Neural crest cell (in vitro differentiated cells): ENCODE measurements at regions not wholly inside any gene's neighbourhood (a gene's known extent, or its start where the extent isn't known, plus 50 kb on each side); places are given as distances from the start of the nearest gene placed in this dataset.
"Not testable (repeated sequence)": the region's sequence is repeated elsewhere in the genome, so short reads cannot be mapped to it uniquely, and the experiment has no call there.

Source experiments
- DNase-seq: peaks from one replicate; pipeline ENCODE4 v3.0.0; 2021; ENCODE audit warnings: low read depth, mixed read lengths, low spot score
- H3K27ac Mint-ChIP-seq: one replicate; pipeline ENCODE4 v1.8.0; 2021; ENCODE audit warnings: mild to moderate bottlenecking, mixed read lengths; ENCODE audit not compliant: unreplicated experiment
- H3K27me3 Mint-ChIP-seq: 2 replicates; pipeline ENCODE4 v1.8.0; 2021; ENCODE audit warnings: low read depth, mild to moderate bottlenecking, mixed read lengths
- H3K36me3 Mint-ChIP-seq: 2 replicates; pipeline ENCODE4 v1.8.0; 2021; ENCODE audit warnings: low read depth, mild to moderate bottlenecking, mixed read lengths
- H3K4me1 Mint-ChIP-seq: 2 replicates; pipeline ENCODE4 v1.8.0; 2021; ENCODE audit warnings: mixed read lengths
- H3K4me3 Mint-ChIP-seq: one replicate; pipeline ENCODE4 v1.8.0; 2021; ENCODE audit warnings: mild to moderate bottlenecking, mixed read lengths
- H3K9me3 Mint-ChIP-seq: 2 replicates; pipeline ENCODE4 v1.8.0; 2021; ENCODE audit warnings: mixed read lengths
- CTCF ChIP-seq: fragments of 200-600 bp; sonication (generic); conservative IDR thresholded peaks from 2 replicates; pipeline ENCODE4 v1.5.0; 2021; ENCODE audit warnings: antibody characterized with exemption, mild to moderate bottlenecking

GRCh38 chr6:146925846-146926245, 278.4 kb upstream of the STXBP5 start:
- DNase-seq: no peak
- H3K27me3 Mint-ChIP-seq: no peaks in the 10 kb centered on the region
- H3K9me3 Mint-ChIP-seq: peaks cover 6% of the 10 kb centered on the region
- no peak overlapping the region for H3K4me3 Mint-ChIP-seq
- H3K27ac Mint-ChIP-seq: no peak overlapping the region
- TF ChIP-seq CTCF: no peak
- no peaks in the 10 kb centered on the region for H3K4me1 Mint-ChIP-seq
- H3K36me3 Mint-ChIP-seq: no peaks in the 10 kb centered on the region

- Mint-ChIP-seq H3K9me3 (peaks cover 6% of the 10 kb centered on the region), H3K27ac (no peak overlapping the region)
Measured at GRCh38 chr6:146928503-146928902, 275.7 kb upstream of the STXBP5 start.

GRCh38 chr6:146931214-146931613, 273.0 kb upstream of the STXBP5 start:
- Mint-ChIP-seq H3K27me3 (no peaks in the 10 kb centered on the region), H3K27ac (no peak overlapping the region), H3K9me3 (peaks cover 11% of the 10 kb centered on the region), H3K4me3 (no peak overlapping the region), H3K4me1 (no peaks in the 10 kb centered on the region), H3K36me3 (no peaks in the 10 kb centered on the region)
- TF ChIP-seq CTCF: no peak
- no peak for DNase-seq

More at GRCh38 chr6:146928503-146928902, 275.7 kb upstream of the STXBP5 start:
- Mint-ChIP-seq H3K4me1 (no peaks in the 10 kb centered on the region), H3K27me3 (no peaks in the 10 kb centered on the region), H3K4me3 (no peak overlapping the region), H3K36me3 (no peaks in the 10 kb centered on the region)
- TF ChIP-seq CTCF: no peak
- no peak for DNase-seq

- H3K36me3 Mint-ChIP-seq: no peaks in the 10 kb centered on the region
- H3K4me1 Mint-ChIP-seq: no peaks in the 10 kb centered on the region
- DNase-seq: no peak
- no peak overlapping the region for H3K4me3 Mint-ChIP-seq
- H3K27me3 Mint-ChIP-seq: no peaks in the 10 kb centered on the region
- H3K27ac Mint-ChIP-seq: no peak overlapping the region
- peaks cover 5% of the 10 kb centered on the region for H3K9me3 Mint-ChIP-seq
- TF ChIP-seq CTCF: no peak
Measured at GRCh38 chr6:146937316-146937715, 266.9 kb upstream of the STXBP5 start.

- no peak for TF ChIP-seq CTCF
- Mint-ChIP-seq H3K27me3 (no peaks in the 10 kb centered on the region), H3K4me1 (no peaks in the 10 kb centered on the region), H3K36me3 (no peaks in the 10 kb centered on the region), H3K9me3 (peaks cover 5% of the 10 kb centered on the region), H3K27ac (no peak overlapping the region), H3K4me3 (no peak overlapping the region)
- no peak for DNase-seq
Measured at GRCh38 chr6:146938266-146938665, 266.0 kb upstream of the STXBP5 start.

- H3K27me3 Mint-ChIP-seq, DNase-seq, H3K4me1 Mint-ChIP-seq, H3K27ac Mint-ChIP-seq, H3K9me3 Mint-ChIP-seq, H3K4me3 Mint-ChIP-seq, H3K36me3 Mint-ChIP-seq: not testable (repeated sequence)
Measured at GRCh38 chr6:146939456-146939855, 264.8 kb upstream of the STXBP5 start.
